GM13976 (cell line): ENCODE measurements at regions not wholly inside any gene's neighbourhood (a gene's known extent, or its start where the extent isn't known, plus 50 kb on each side); places are given as distances from the start of the nearest gene placed in this dataset.

ENCODE experiments used
- DNase-seq: peaks from one replicate; pipeline ENCODE4 v3.0.0; 2012; ENCODE audit warnings: low spot score
- in situ Hi-C: fragments of 300-500 bp; cut with MboI; formaldehyde crosslinking; loops from one replicate; pipeline ENCODE4 v1.12.0; 2022; ENCODE audit warnings: low sequenced_read_pairs, mixed read lengths, inconsistent platforms; ENCODE audit not compliant: unreplicated experiment
- TF ChIP-seq, protein P1 (sequence below): IDR thresholded peaks from 2 replicates; pipeline ENCODE4 v1.5.1; 2012; ENCODE audit warnings: borderline replicate concordance, mild to moderate bottlenecking; ENCODE audit not compliant: insufficient read depth; ENCODE audit errors: extremely low read depth, missing control alignments, control extremely low read depth

DNA sequence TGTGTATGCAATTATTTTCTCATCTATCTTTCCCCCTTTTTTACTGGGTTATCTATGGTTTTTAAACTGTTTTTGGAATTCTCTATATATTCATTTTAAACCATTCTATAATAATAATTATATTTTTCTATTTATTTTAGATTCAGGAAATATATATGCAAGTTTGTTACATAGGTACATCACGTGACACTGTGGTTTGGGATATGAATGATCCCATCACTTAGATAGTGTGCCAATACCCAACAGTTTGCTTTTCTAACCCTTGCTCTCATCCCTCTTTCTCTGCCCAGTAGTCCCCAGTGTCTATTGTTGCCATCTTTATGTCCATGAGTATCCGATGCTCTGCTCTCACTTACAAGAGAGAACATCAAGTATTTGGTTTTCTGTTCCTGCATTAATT, 65.8 kb upstream of the SPHKAP start:
- TF ChIP-seq, protein P1, sequence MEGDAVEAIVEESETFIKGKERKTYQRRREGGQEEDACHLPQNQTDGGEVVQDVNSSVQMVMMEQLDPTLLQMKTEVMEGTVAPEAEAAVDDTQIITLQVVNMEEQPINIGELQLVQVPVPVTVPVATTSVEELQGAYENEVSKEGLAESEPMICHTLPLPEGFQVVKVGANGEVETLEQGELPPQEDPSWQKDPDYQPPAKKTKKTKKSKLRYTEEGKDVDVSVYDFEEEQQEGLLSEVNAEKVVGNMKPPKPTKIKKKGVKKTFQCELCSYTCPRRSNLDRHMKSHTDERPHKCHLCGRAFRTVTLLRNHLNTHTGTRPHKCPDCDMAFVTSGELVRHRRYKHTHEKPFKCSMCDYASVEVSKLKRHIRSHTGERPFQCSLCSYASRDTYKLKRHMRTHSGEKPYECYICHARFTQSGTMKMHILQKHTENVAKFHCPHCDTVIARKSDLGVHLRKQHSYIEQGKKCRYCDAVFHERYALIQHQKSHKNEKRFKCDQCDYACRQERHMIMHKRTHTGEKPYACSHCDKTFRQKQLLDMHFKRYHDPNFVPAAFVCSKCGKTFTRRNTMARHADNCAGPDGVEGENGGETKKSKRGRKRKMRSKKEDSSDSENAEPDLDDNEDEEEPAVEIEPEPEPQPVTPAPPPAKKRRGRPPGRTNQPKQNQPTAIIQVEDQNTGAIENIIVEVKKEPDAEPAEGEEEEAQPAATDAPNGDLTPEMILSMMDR = no peak
- in situ Hi-C loops = no loop called here
- DNase-seq = no peak

DNA sequence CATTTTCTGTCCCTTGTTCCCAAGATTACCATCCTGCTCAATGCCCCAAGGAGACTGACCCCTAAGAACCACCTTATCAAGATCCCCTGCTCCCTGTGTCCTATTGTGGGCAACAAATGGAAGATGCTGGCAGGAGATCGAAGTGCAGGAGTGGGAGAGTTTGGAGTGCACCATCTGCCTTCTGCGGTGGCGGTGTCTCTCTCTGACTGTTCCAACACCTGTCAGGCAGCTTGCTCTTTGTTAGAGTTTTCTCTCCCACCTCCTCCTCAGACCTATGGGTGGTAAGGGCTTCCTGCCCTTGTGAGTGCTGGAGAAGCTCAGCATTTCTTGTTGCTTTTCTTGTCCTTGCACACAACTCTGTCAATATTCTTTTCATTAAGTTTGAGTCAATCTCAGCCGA, 64.1 kb upstream of the SPHKAP start:
- in situ Hi-C loops = no loop called here
- no peak for DNase-seq
- TF ChIP-seq, protein P1 = no peak

DNA sequence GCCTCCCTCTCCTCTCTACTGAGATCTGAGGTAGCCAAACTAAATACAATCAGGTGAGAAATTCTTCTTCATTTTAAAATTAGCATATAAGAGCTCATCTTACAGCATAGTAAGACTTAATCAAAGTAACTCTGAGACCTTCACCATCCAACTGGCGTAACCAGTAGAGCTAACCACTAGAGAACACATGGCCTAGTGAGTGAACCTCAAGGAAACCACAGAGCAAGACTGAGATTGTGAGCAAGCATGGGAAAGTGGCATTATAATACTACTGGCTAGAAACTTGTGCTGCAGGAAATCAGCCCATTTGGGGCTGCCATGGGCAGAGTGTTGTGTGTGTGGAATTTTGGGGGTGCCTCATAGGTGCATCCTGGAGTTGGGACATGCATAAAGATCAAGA, 61.1 kb upstream of the SPHKAP start:
- no peak for DNase-seq
- TF ChIP-seq, protein P1 = no peak
- in situ Hi-C loops = no loop called here

DNA sequence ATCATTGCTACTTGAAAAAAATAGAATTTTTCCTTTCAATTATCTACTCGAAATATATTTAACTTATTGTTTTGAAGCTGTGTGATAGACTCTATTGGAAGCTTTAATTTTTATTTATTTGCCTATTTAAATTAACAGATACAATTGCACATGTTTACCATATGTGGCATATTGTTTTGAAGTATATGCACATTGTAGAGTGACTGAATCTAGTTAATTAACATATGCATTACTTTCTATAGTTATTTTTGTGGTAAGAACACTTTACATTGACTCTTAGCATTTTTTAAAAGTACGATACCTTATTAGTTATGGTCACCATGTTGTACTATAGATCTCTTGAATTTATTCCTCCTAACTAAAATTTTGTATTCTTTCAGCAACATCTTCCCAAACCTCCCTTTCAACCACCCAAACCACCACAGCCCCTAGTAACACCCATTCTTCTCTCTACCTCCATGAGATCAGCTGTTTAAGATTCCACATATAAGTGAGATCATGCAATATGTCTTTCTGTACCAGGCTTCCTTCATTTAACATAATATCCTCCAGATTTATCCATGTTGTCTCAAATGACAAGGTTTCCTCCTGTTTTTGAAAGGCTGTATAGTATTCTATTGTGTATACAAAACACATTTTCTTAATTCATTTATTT, 58.5 kb upstream of the SPHKAP start:
- TF ChIP-seq, protein P1 = no peak
- in situ Hi-C loops = no loop called here
- no peak for DNase-seq

DNA sequence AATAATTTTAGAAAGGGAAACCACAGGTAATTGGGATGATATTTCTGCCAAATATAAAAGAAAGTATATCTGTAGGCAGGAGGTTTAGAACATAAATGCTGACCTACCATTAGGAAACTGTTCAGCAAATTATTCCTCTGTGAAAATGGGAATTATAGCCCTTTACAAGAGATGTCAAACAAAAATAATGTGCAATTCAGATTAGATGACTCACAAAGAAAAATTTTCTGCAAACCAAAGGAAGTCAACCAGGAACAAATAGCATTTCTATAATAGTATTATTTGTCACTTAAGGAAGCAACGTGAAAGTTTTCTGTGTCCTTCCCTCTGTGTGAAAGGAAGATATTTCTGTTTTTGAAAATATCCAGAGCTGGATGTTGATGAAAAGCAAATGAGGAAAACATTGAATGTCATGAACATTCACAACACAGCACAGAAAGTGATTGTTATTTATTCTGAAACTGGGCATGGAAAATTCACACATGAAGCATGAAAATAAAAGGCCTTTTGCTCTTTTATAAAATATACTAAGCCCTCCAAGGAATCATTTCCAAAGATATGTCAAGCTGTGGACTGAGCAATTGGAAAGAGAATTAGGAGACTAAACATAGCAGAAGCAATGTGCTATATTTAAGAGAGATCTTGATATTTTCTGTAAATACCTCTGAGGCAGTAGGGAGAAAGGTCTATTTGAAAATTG, 57.9 kb upstream of the SPHKAP start:
- in situ Hi-C loops = no loop called here
- TF ChIP-seq, protein P1 = no peak

More for the DNA sequence above, 57.9 kb upstream of the SPHKAP start:
- DNase-seq = no peak
